DND-41 (cell line): ENCODE measurements at regions not wholly inside any gene's neighbourhood (a gene's known extent, or its start where the extent isn't known, plus 50 kb on each side); places are given as distances from the start of the nearest gene placed in this dataset.

ENCODE experiments used
- ATAC-seq: fragments of 200-7000 bp; cut with Tn5 transposase; 3 replicates; pipeline ENCODE4 v1.9.1; 2021; ENCODE audit warnings: low read depth; ENCODE audit not compliant: insufficient read depth
- DNase-seq: peaks from one replicate; pipeline ENCODE4 v3.0.0-alpha.2; 2020
- H2AFZ ChIP-seq: 2 replicates; pipeline ENCODE4 v1.6.0; 2012; ENCODE audit warnings: low read depth, low read length
- H3K27ac ChIP-seq: 2 replicates; pipeline ENCODE4 v1.5.1; 2012; ENCODE audit warnings: low read length, inconsistent platforms
- H3K27me3 ChIP-seq: fragments of 200-600 bp; sonication (generic); 2 replicates; pipeline ENCODE4 v1.6.0; 2012; ENCODE audit warnings: low read length, mild to moderate bottlenecking, inconsistent platforms; ENCODE audit not compliant: insufficient read depth, poor library complexity
- H3K36me3 ChIP-seq: 2 replicates; pipeline ENCODE4 v1.5.1; 2012; ENCODE audit warnings: low read length, inconsistent platforms; ENCODE audit not compliant: insufficient read depth
- H3K4me1 ChIP-seq: 2 replicates; pipeline ENCODE4 v1.5.1; 2012; ENCODE audit warnings: mild to moderate bottlenecking, low read length; ENCODE audit not compliant: insufficient read depth
- H3K4me2 ChIP-seq: 2 replicates; pipeline ENCODE4 v1.6.0; 2012; ENCODE audit warnings: mild to moderate bottlenecking, moderate library complexity, low read length, inconsistent platforms; ENCODE audit not compliant: insufficient read depth
- H3K4me3 ChIP-seq, 2 experiments: fragments of 200-600 bp in 1 of 2; shearing (Covaris generic) in 1 of 2; 2 replicates each; pipeline ENCODE4 v1.5.1; 2012 to 2016; ENCODE audit warnings: inconsistent platforms in 2 of 2, low read length in 2 of 2, mild to moderate bottlenecking in 2 of 2, low read depth in 1 of 2, moderate library complexity in 1 of 2
- H3K79me2 ChIP-seq: 2 replicates; pipeline ENCODE4 v1.6.0; 2012; ENCODE audit warnings: low read length, inconsistent platforms; ENCODE audit not compliant: insufficient read depth
- H3K9ac ChIP-seq: 2 replicates; pipeline ENCODE4 v1.6.0; 2012; ENCODE audit warnings: low read depth, mild to moderate bottlenecking, inconsistent platforms, low read length, moderate library complexity
- H3K9me3 ChIP-seq: 2 replicates; pipeline ENCODE4 v1.5.1; 2012; ENCODE audit warnings: low read length, moderate library complexity, mild to moderate bottlenecking, inconsistent platforms; ENCODE audit not compliant: insufficient read depth, severe bottlenecking
- H4K20me1 ChIP-seq: 2 replicates; pipeline ENCODE4 v1.6.0; 2012; ENCODE audit warnings: low read length; ENCODE audit not compliant: insufficient read depth
- CTCF ChIP-seq: IDR thresholded peaks from 2 replicates; pipeline ENCODE4 v1.5.1; 2012; ENCODE audit warnings: borderline replicate concordance, low read length, moderate library complexity, mild to moderate bottlenecking; ENCODE audit not compliant: poor library complexity, severe bottlenecking; ENCODE audit errors: extremely low read depth
- EZH2 ChIP-seq: IDR thresholded peaks from 3 replicates; pipeline ENCODE4 v1.6.1; 2012; ENCODE audit warnings: borderline replicate concordance, low read depth, mild to moderate bottlenecking, moderate library complexity, low read length, inconsistent platforms; ENCODE audit not compliant: severe bottlenecking

DNA sequence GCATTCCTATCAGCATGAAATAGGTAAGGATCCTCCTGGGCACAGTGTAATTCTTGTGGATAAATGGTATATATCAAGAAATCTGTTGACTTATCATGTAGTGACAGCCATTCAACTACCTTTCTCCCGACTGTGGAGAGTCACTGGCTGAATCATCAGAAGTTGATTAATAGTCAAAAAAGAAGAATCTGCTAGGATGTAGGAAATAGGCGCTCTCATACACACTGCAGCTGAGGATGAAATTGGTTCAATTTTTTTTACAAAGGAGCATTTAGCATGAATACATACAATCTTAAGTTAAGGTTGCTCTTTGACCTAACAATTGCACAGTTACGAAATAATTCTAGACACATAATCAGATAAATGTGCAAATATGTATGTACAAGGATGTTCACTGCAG is 486.8 kb downstream of the ADGRL2 start:
- no peak overlapping the region for H2AFZ ChIP-seq
- no peak overlapping the region for H3K9ac ChIP-seq
- TF ChIP-seq EZH2 (no peak), CTCF (no peak)
- no peak overlapping the region for H3K27ac ChIP-seq
- no peak overlapping the region for H3K4me2 ChIP-seq
- H3K79me2 ChIP-seq = no peaks in the 10 kb centered on the region
- no peaks in the 10 kb centered on the region for H4K20me1 ChIP-seq
- H3K9me3 ChIP-seq = peaks cover 5% of the 10 kb centered on the region
- ATAC-seq = no peak
- no peaks in the 10 kb centered on the region for H3K4me1 ChIP-seq
- no peaks in the 10 kb centered on the region for H3K36me3 ChIP-seq
- no peak for DNase-seq
- H3K27me3 ChIP-seq = no peaks in the 10 kb centered on the region
- no peak overlapping the region for H3K4me3 ChIP-seq

DNA sequence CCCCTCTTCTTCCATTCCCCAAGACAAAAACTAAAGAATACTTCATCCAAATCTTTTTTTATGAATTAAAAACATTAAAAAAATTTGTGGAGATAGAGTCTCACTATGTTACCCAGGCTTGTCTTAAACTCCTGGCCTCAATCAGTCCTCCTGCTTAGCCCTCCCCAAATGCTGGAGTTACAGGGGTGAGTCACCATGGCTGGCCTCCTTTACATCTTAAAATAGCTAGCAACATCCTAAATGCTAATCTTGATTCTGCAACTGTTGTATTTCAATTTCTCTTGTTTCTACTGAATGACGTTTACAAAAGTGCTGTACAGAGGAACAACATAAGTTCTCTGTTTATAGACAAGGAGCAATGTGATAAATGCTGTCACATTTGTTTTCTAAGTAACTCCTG is 483.5 kb downstream of the ADGRL2 start:
- H2AFZ ChIP-seq = no peak overlapping the region
- no peak overlapping the region for H3K4me2 ChIP-seq
- DNase-seq = no peak
- ATAC-seq = no peak
- no peak overlapping the region for H3K27ac ChIP-seq
- H3K9ac ChIP-seq = no peak overlapping the region
- H3K4me3 ChIP-seq = no peak overlapping the region
- H3K79me2 ChIP-seq = no peaks in the 10 kb centered on the region
- no peaks in the 10 kb centered on the region for H3K9me3 ChIP-seq
- H4K20me1 ChIP-seq = no peaks in the 10 kb centered on the region
- no peaks in the 10 kb centered on the region for H3K36me3 ChIP-seq
- no peak for TF ChIP-seq EZH2
- H3K27me3 ChIP-seq = no peaks in the 10 kb centered on the region
- H3K4me1 ChIP-seq = no peaks in the 10 kb centered on the region

- no peaks in the 10 kb centered on the region for H3K4me1 ChIP-seq
- no peaks in the 10 kb centered on the region for H3K9me3 ChIP-seq
- no peak overlapping the region for H3K27ac ChIP-seq
- H2AFZ ChIP-seq = no peak overlapping the region
- H4K20me1 ChIP-seq = no peaks in the 10 kb centered on the region
- ATAC-seq (no peak), DNase-seq (no peak)
- H3K9ac ChIP-seq = no peak overlapping the region
- H3K36me3 ChIP-seq = no peaks in the 10 kb centered on the region
- H3K4me3 ChIP-seq = no peak overlapping the region
- no peaks in the 10 kb centered on the region for H3K79me2 ChIP-seq
- no peak for TF ChIP-seq CTCF
- no peak for TF ChIP-seq EZH2
- no peaks in the 10 kb centered on the region for H3K27me3 ChIP-seq
- H3K4me2 ChIP-seq = no peak overlapping the region
These were observed 478.5 kb downstream of the ADGRL2 start for GRCh38 chr1:82279241-82279640.

DNA sequence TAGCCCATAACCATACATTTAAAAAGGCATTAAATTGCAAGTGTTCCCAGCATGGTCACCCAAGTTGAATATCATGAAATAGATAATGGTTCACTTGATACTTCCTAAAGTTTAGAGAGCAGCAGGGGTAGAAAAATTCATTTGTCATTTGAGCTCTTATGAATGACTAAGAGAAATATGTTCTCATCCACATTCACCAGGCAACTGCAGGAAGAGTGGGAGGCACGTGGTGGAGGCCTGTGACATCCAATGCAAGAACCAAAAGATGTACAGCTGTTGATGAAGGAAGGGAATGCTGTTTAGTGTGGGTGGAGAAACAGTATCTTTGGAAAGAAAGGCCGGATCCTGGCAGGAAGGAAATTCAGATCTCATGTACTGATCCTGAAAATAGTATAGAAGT is 473.1 kb downstream of the ADGRL2 start:
- H3K27ac ChIP-seq = no peak overlapping the region
- no peaks in the 10 kb centered on the region for H4K20me1 ChIP-seq
- H3K4me2 ChIP-seq = no peak overlapping the region
- H3K79me2 ChIP-seq = no peaks in the 10 kb centered on the region
- H3K4me1 ChIP-seq = no peaks in the 10 kb centered on the region
- H2AFZ ChIP-seq = no peak overlapping the region
- H3K9ac ChIP-seq = no peak overlapping the region
- DNase-seq = no peak
- no peak for ATAC-seq
- no peak overlapping the region for H3K4me3 ChIP-seq
- no peaks in the 10 kb centered on the region for H3K9me3 ChIP-seq
- no peak for TF ChIP-seq CTCF
- TF ChIP-seq EZH2 = no peak
- H3K36me3 ChIP-seq = no peaks in the 10 kb centered on the region
- no peaks in the 10 kb centered on the region for H3K27me3 ChIP-seq
